ENCODE measurements at regions not wholly inside any gene's neighbourhood (a gene's known extent, or its start where the extent isn't known, plus 50 kb on each side); places are given as distances from the start of the nearest gene placed in this dataset.
A peak's percentile ranks its signal among the peaks of the same experiment; 100 is the strongest.

DNA sequence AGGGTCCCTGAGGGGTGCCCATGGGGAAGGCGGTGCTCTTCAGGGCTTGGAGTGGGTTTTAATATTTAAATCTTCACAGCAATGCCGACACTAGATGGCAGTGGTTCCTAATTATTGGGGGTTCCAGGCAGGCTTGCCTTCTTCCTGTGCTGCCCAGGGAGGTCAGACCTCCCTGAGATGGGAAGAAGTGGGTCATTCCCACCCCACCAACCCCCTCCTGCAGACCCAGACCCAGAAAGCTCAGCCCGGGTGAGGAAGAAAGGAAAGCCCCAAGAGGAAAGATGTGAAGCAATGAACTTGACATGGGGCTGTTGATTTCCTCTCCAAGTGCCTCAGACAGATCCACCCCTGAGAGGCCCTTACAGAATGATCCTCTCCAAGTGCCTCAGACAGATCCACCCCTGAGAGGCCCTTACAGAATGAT, 85.1 kb upstream of the LANCL2 start:
- Histone ChIP-seq H3K27ac (ENCODE audit: low read depth, low read length) (no peak overlapping the region), H3K4me3 (ENCODE audit: low read length in 2 of 2) (no peak overlapping the region), H3K9me3 (ENCODE audit: control insufficient read depth in 1 of 2, low read length in 2 of 2) (no peaks in the 10 kb centered on the region), H3K27me3 (ENCODE audit: insufficient read depth, low read length) (no peaks in the 10 kb centered on the region), H3K36me3 (ENCODE audit: insufficient read depth, low read length) (no peaks in the 10 kb centered on the region), H3K4me1 (ENCODE audit: insufficient read depth, low read length) (no peaks in the 10 kb centered on the region)
- Mint-ChIP-seq H3K36me3 (no peaks in the 10 kb centered on the region), H3K27me3 (no peaks in the 10 kb centered on the region), H3K9me3 (no peaks in the 10 kb centered on the region), H3K4me1 (no peaks in the 10 kb centered on the region), H3K4me3 (no peak overlapping the region), H3K27ac (peak overlapping the region in 3 of 7 donors; percentile 79 to 83 (median 83))
- ChIA-PET CTCF (ENCODE audit: partially characterized antibody) (interaction anchor here (0.6 to 14.2 kb wide), 10 partner anchors 9 to 789 kb away, joined by 3 to 174 read pairs (median 4); no protein-coding TSS in a partner anchor), POLR2A (ENCODE audit: partially characterized antibody) (interaction anchor here (1.1 to 1.3 kb wide), 2 partner anchors 86 to 135 kb away, joined by 4 to 5 read pairs; no protein-coding TSS in a partner anchor)
- DNase-seq: peak; percentile 49 to 61 (median 55)
- intact Hi-C loops (cut with micrococcal nuclease): loop anchor here (1.0 to 10.0 kb wide), 2 partner anchors 85 to 318 kb away; partner anchors contain the start of gene LANCL2

DNA sequence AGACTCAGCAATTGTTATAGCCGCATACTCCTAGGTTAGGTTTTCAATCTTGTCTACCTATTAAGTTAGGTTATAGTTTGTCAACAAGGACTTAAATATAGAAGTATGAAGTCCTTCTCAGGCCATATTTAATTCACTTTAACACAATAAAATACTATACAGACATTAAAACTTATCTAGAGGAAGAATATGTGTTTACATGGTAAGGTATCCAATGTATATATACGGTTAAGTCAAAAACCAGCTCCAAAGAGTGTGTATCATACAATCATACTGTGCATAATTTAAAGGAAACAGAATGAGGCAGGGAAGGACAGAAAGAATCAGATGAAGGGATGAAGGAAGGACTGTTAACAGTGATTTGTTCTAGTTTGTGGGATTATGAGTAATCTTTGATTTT, 79.5 kb upstream of the LANCL2 start:
- H3K36me3 ChIP-seq (ENCODE audit: insufficient read depth, low read length): no peaks in the 10 kb centered on the region
- Mint-ChIP-seq H3K9me3 (no peaks in the 10 kb centered on the region), H3K4me1 (peaks cover 0 to 3% (median 0%) of the 10 kb centered on the region in 4 donors), H3K4me3 (no peak overlapping the region), H3K27me3 (no peaks in the 10 kb centered on the region), H3K27ac (no peak overlapping the region), H3K36me3 (no peaks in the 10 kb centered on the region)
- no peaks in the 10 kb centered on the region for H3K27me3 ChIP-seq (ENCODE audit: insufficient read depth, low read length)
- no peak overlapping the region for H3K27ac ChIP-seq (ENCODE audit: low read depth, low read length)
- no peaks in the 10 kb centered on the region for H3K9me3 ChIP-seq (ENCODE audit: control insufficient read depth in 1 of 2, low read length in 2 of 2)
- H3K4me1 ChIP-seq (ENCODE audit: insufficient read depth, low read length): no peaks in the 10 kb centered on the region
- intact Hi-C loops (cut with micrococcal nuclease): loop anchor here (10.0 kb wide), 1 partner anchor 79 kb away; the partner anchor contains the start of gene LANCL2
- ChIA-PET POLR2A (ENCODE audit: partially characterized antibody) (no interaction called here), CTCF (ENCODE audit: partially characterized antibody) (interaction anchor here (1.2 to 14.2 kb wide), 2 partner anchors 9 to 130 kb away, joined by 3 to 174 read pairs; no protein-coding TSS in a partner anchor)
- DNase-seq: no peak
- no peak overlapping the region for H3K4me3 ChIP-seq (ENCODE audit: low read length in 2 of 2)

DNA sequence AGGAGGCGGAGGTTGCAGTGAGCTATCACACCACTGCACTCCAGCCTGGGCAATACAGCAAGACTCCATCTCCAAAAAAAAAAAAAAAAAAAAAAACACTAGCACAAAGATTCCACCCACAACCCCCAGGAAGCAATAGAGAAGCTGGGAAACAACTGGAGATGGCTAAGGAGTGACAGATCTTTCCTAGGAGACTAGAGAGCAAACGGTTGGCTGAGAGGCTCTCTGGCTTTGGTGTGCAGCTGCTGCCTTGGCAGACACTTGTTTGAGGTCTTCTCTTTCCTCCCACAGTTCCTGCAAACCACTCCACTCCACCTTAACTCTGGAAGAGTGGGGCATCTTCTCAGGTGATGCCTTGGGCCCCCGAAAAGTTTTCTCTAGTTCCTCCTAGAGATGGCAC, 78.5 kb upstream of the LANCL2 start:
- Histone ChIP-seq H3K9me3 (ENCODE audit: control insufficient read depth in 1 of 2, low read length in 2 of 2) (no peaks in the 10 kb centered on the region), H3K4me3 (ENCODE audit: low read length in 2 of 2) (no peak overlapping the region), H3K4me1 (ENCODE audit: insufficient read depth, low read length) (no peaks in the 10 kb centered on the region), H3K27me3 (ENCODE audit: insufficient read depth, low read length) (no peaks in the 10 kb centered on the region), H3K36me3 (ENCODE audit: insufficient read depth, low read length) (no peaks in the 10 kb centered on the region), H3K27ac (ENCODE audit: low read depth, low read length) (no peak overlapping the region)
- CTCF ChIA-PET (ENCODE audit: partially characterized antibody): interaction anchor here (1.2 to 14.2 kb wide), 2 partner anchors 10 to 129 kb away, joined by 3 to 174 read pairs; no protein-coding TSS in a partner anchor
- Mint-ChIP-seq H3K4me3 (no peak overlapping the region), H3K27me3 (peaks cover 0 to 1% of the 10 kb centered on the region in 2 donors), H3K9me3 (no peaks in the 10 kb centered on the region), H3K4me1 (peaks cover 0 to 3% (median 0%) of the 10 kb centered on the region in 4 donors), H3K36me3 (no peaks in the 10 kb centered on the region), H3K27ac (no peak overlapping the region)
- no peak for DNase-seq
- intact Hi-C loops (cut with micrococcal nuclease): loop anchor here (10.0 kb wide), 1 partner anchor 78 kb away; the partner anchor contains the start of gene LANCL2
- POLR2A ChIA-PET (ENCODE audit: partially characterized antibody): no interaction called here

DNA sequence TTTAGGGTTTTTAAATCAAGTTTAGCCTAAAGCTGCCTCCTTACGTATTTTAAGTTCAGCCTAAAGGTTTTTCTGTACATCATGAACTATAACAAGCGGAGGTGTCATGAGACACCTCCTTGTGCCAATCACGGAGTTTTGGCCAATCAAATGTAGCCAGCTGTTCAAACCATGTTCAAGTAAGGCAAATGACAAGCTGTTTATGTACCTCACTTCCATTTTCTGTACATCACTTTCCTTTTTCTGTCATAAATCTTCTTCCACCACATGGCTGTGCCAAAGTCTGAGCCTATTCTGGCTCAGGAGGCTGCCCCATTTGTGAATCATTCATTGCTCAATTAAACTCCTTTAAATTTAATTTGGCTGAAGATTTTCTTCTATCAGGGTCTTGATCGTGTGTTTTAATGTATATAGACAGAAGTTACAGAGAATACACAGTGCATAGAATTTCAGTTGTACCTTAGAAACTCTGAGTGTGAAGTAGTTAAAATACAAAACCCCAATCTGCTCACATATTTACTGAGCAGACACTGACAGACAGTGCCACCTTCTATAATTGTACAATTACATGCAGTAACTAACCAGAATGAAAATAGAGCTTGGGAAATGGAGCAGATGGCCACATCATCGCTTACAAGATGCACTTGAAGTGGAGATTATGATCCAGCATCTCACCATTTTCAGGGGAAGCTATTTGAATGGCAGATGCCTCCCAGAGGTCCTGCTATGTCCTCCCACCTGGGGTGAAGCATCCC, 76.9 kb upstream of the LANCL2 start:
- Mint-ChIP-seq H3K27me3 (peaks cover 1 to 3% of the 10 kb centered on the region in 2 donors), H3K9me3 (no peaks in the 10 kb centered on the region), H3K36me3 (no peaks in the 10 kb centered on the region), H3K27ac (no peak overlapping the region), H3K4me1 (peaks cover 0 to 3% (median 0%) of the 10 kb centered on the region in 4 donors), H3K4me3 (no peak overlapping the region)
- Histone ChIP-seq H3K36me3 (ENCODE audit: insufficient read depth, low read length) (no peaks in the 10 kb centered on the region), H3K27ac (ENCODE audit: low read depth, low read length) (no peak overlapping the region), H3K27me3 (ENCODE audit: insufficient read depth, low read length) (no peaks in the 10 kb centered on the region), H3K4me3 (ENCODE audit: low read length in 2 of 2) (no peak overlapping the region), H3K4me1 (ENCODE audit: insufficient read depth, low read length) (no peaks in the 10 kb centered on the region), H3K9me3 (ENCODE audit: control insufficient read depth in 1 of 2, low read length in 2 of 2) (no peaks in the 10 kb centered on the region)
- ChIA-PET POLR2A (ENCODE audit: partially characterized antibody) (no interaction called here), CTCF (ENCODE audit: partially characterized antibody) (interaction anchor here (0.8 to 14.2 kb wide), 6 partner anchors 8 to 677 kb away, joined by 3 to 174 read pairs (median 4); no protein-coding TSS in a partner anchor)
- DNase-seq: no peak
- intact Hi-C loops (cut with micrococcal nuclease): loop anchor here (10.0 kb wide), 1 partner anchor 77 kb away; the partner anchor contains the start of gene LANCL2

DNA sequence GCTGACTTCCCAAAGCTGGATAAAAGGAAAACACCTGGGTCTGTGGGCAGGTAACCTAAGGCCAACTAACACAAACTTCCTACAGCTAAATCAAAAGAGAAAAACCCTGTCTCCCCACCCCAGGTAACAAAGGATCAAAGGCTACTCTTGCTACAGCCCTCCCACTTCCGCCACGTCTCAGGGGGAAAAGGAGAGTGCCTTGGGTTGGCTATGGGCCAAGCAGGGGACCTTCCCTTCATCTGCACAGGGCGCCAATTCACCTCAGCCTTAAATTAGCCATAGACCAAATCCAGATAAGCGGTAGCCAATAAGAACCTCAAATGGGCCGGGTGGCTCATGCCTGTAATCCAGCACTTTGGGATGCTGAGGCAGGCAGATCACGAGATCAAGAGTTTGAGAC, 69.1 kb upstream of the LANCL2 start:
- POLR2A ChIA-PET (ENCODE audit: partially characterized antibody): no interaction called here
- no peak overlapping the region for H3K4me3 Mint-ChIP-seq
- no peak for DNase-seq
- H3K36me3 Mint-ChIP-seq: no peaks in the 10 kb centered on the region
- H3K27ac Mint-ChIP-seq: no peak overlapping the region
- no peaks in the 10 kb centered on the region for H3K9me3 Mint-ChIP-seq
- no peaks in the 10 kb centered on the region for H3K36me3 ChIP-seq (ENCODE audit: insufficient read depth, low read length)
- peaks cover 4 to 8% of the 10 kb centered on the region in 2 donors for H3K27me3 Mint-ChIP-seq
- H3K4me3 ChIP-seq (ENCODE audit: low read length in 2 of 2): no peak overlapping the region
- intact Hi-C loops (cut with micrococcal nuclease): no loop called here
- no peaks in the 10 kb centered on the region for H3K4me1 Mint-ChIP-seq
- H3K27ac ChIP-seq (ENCODE audit: low read depth, low read length): no peak overlapping the region
- CTCF ChIA-PET (ENCODE audit: partially characterized antibody): interaction anchor here (0.6 to 1.2 kb wide), 3 partner anchors 10 to 120 kb away, joined by 3 read pairs; no protein-coding TSS in a partner anchor
- H3K27me3 ChIP-seq (ENCODE audit: insufficient read depth, low read length): no peaks in the 10 kb centered on the region
- H3K9me3 ChIP-seq (ENCODE audit: control insufficient read depth in 1 of 2, low read length in 2 of 2): no peaks in the 10 kb centered on the region
- H3K4me1 ChIP-seq (ENCODE audit: insufficient read depth, low read length): no peaks in the 10 kb centered on the region

DNA sequence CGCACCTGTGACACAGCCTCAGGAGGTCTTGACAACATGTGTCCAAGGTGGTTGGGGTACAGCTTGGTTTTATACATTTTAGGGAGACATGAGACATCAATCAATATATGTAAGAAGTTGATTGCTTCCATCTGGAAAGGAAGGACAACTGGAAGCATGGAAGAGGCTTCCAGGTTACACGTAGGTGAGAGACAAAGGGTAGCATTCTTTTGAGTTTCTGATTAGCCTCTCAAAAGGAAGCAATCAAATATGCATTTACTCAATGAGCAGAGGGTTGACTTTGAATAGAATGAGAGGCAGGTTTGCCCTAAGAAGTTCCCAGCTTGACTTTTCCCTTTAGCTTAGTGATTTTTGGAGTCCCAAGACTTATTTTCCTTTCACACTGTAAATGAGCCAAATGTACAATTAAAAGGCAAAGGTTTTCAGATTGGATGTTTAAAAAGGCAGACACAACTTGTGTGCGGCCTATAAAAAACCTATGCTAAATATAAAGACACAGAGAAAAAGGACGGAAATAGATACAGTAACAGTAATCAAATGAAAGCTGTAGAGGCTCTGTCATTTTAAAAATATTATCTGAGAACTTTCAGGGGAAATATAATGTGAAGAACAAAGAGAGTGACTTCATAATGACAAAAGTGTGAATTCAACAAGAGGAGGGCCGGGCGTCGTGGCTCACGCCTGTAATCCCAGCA, 65.7 kb upstream of the LANCL2 start:
- H3K4me3 Mint-ChIP-seq: no peak overlapping the region
- Histone ChIP-seq H3K36me3 (ENCODE audit: insufficient read depth, low read length) (no peaks in the 10 kb centered on the region), H3K27me3 (ENCODE audit: insufficient read depth, low read length) (no peaks in the 10 kb centered on the region), H3K9me3 (ENCODE audit: control insufficient read depth in 1 of 2, low read length in 2 of 2) (no peaks in the 10 kb centered on the region), H3K4me3 (ENCODE audit: low read length in 2 of 2) (no peak overlapping the region), H3K4me1 (ENCODE audit: insufficient read depth, low read length) (no peaks in the 10 kb centered on the region), H3K27ac (ENCODE audit: low read depth, low read length) (no peak overlapping the region)
- peaks cover 3% of the 10 kb centered on the region in 2 donors for H3K27me3 Mint-ChIP-seq
- intact Hi-C loops (cut with micrococcal nuclease): no loop called here
- CTCF ChIA-PET (ENCODE audit: partially characterized antibody): no interaction called here
- no peaks in the 10 kb centered on the region for H3K36me3 Mint-ChIP-seq
- peaks cover 0 to 2% (median 0%) of the 10 kb centered on the region in 8 donors for H3K9me3 Mint-ChIP-seq
- peaks cover 0 to 3% (median 0%) of the 10 kb centered on the region in 4 donors for H3K4me1 Mint-ChIP-seq
- POLR2A ChIA-PET (ENCODE audit: partially characterized antibody): no interaction called here
- no peak overlapping the region for H3K27ac Mint-ChIP-seq
- no peak for DNase-seq

DNA sequence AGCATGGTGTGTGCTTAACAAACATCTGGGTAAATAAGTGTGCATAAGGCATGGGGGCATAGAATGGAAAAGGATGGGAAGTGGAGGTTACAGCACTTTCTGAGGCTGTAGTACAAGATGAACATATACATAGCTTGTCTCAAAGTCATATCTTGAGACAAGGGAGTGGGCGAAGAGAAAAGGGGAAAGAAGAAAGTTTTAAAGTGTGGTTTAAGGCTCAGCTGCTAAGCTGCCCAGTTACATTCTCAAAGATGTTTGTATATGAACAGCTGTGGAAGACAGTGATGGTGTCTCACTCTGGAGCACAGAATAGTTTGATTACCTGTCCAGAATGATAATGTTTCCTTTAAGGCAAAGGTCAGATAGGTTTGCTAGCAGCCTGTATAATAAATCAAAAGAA, 61.9 kb upstream of the LANCL2 start:
- Histone ChIP-seq H3K36me3 (ENCODE audit: insufficient read depth, low read length) (no peaks in the 10 kb centered on the region), H3K4me1 (ENCODE audit: insufficient read depth, low read length) (peaks cover under 1% of the 10 kb centered on the region), H3K4me3 (ENCODE audit: low read length in 2 of 2) (no peak overlapping the region), H3K27ac (ENCODE audit: low read depth, low read length) (no peak overlapping the region), H3K9me3 (ENCODE audit: control insufficient read depth in 1 of 2, low read length in 2 of 2) (no peaks in the 10 kb centered on the region), H3K27me3 (ENCODE audit: insufficient read depth, low read length) (no peaks in the 10 kb centered on the region)
- intact Hi-C loops (cut with micrococcal nuclease): no loop called here
- ChIA-PET CTCF (ENCODE audit: partially characterized antibody) (interaction anchor here (0.9 kb wide), 1 partner anchor 38 kb away, joined by 3 read pairs; no protein-coding TSS in a partner anchor), POLR2A (ENCODE audit: partially characterized antibody) (no interaction called here)
- H3K9me3 Mint-ChIP-seq: peaks cover 0 to 2% (median 0%) of the 10 kb centered on the region in 8 donors
- peak overlapping the region in 1 of 7 donors; percentile 11 for H3K27ac Mint-ChIP-seq
- H3K36me3 Mint-ChIP-seq: no peaks in the 10 kb centered on the region
- no peak for DNase-seq
- peaks cover under 1 to 5% (median 1%) of the 10 kb centered on the region in 4 donors for H3K4me1 Mint-ChIP-seq
- H3K27me3 Mint-ChIP-seq: peaks cover 2 to 3% of the 10 kb centered on the region in 2 donors
- H3K4me3 Mint-ChIP-seq: no peak overlapping the region
